Mucosa of rectum (tissue), 2 donors: ENCODE measurements at regions not wholly inside any gene's neighbourhood (a gene's known extent, or its start where the extent isn't known, plus 50 kb on each side); places are given as distances from the start of the nearest gene placed in this dataset.

ENCODE experiments used
- H3K27ac ChIP-seq, 2 donors: one replicate each; pipeline ENCODE4 v1.7.0; 2013; ENCODE audit warnings: inconsistent platforms in 2 of 2, low read depth in 2 of 2, low read length in 2 of 2
- H3K27me3 ChIP-seq, 2 donors: one replicate each; pipeline ENCODE4 v1.7.0; 2013; ENCODE audit warnings: low read length in 2 of 2; ENCODE audit not compliant: control insufficient read depth in 2 of 2, insufficient read depth in 2 of 2
- H3K36me3 ChIP-seq, 2 donors: one replicate each; pipeline ENCODE4 v1.7.0; 2013; ENCODE audit warnings: low read length in 2 of 2; ENCODE audit not compliant: control insufficient read depth in 2 of 2, insufficient read depth in 2 of 2
- H3K4me1 ChIP-seq, 2 donors: one replicate each; pipeline ENCODE4 v1.7.0; 2013; ENCODE audit warnings: low read length in 2 of 2, mild to moderate bottlenecking in 1 of 2; ENCODE audit not compliant: control insufficient read depth in 2 of 2, insufficient read depth in 2 of 2
- H3K4me3 ChIP-seq, 2 donors: one replicate each; pipeline ENCODE4 v1.7.0; 2013; ENCODE audit warnings: low read length in 2 of 2
- H3K9ac ChIP-seq, 2 donors: one replicate each; pipeline ENCODE4 v1.7.0; 2013; ENCODE audit warnings: low read length in 2 of 2, low read depth in 1 of 2, mild to moderate bottlenecking in 1 of 2
- H3K9me3 ChIP-seq, 2 donors: one replicate each; pipeline ENCODE4 v1.7.0; 2013; ENCODE audit warnings: low read length in 2 of 2; ENCODE audit not compliant: control insufficient read depth in 2 of 2
- donor health status: healthy.
- donor health status: Normal muscosa, but diverticular disease.

DNA sequence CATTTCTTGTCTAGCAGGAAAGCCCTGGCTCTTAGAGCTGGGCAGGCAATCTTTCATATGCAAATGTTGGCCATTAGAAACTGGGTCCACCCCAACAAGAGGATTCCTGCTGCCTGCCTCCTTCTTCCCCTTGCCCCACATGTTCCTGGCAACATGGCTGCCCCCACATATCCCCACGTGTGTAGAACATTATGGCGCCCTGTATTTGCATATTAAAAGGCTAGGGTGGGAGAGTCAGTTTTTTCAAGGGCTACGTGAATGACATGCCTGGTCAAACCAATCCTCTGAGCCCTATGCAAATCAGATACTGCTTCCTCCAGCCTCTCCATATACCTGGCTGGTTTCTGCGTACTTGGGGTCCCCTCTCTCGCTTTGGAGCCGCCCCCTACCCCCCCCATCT, 514.0 kb downstream of the FUT8 start:
- no peaks in the 10 kb centered on the region for H3K27me3 ChIP-seq
- no peaks in the 10 kb centered on the region for H3K4me1 ChIP-seq
- H3K4me3 ChIP-seq: no peak overlapping the region
- no peak overlapping the region for H3K9ac ChIP-seq
- no peaks in the 10 kb centered on the region for H3K9me3 ChIP-seq
- no peak overlapping the region for H3K27ac ChIP-seq
- no peaks in the 10 kb centered on the region for H3K36me3 ChIP-seq

DNA sequence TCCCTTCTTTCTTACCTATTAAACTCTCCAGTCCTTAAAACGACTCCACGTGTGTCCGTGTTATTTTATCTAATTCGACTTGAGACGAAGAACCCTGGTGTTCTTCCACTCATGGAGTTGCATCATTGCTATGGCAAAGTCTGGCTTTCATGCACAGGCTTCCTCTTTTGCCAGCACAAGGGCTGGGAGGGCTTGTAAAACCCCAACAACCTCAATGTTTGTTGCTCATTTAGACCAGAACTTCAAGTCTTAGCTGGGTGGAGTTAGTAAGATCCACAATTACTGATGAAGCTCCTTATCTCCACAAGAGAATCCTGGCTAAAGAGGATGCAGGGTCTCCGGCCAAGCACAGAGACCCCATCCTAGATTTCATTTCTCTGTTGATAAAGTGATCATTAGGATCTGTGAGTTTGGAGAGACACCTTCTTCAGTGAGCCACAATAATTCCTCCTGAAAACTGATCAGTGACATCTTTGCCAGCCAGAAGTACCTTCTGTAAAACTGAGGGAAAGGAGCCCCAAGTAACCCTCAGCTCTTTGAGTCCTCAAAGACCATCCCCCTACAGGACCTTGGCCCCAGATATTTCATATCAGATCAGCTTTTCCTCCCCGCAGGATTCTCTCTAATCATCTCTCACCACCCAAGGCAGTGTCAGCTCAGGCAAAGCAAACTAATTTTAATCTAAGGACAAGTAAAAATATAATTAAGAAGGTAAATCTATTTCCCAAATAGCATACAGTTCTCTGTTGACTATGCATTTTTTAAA, 514.6 kb downstream of the FUT8 start:
- H3K27me3 ChIP-seq: no peaks in the 10 kb centered on the region
- H3K4me3 ChIP-seq: no peak overlapping the region
- no peak overlapping the region for H3K9ac ChIP-seq
- no peaks in the 10 kb centered on the region for H3K9me3 ChIP-seq
- H3K4me1 ChIP-seq: no peaks in the 10 kb centered on the region
- no peaks in the 10 kb centered on the region for H3K36me3 ChIP-seq
- H3K27ac ChIP-seq: no peak overlapping the region

DNA sequence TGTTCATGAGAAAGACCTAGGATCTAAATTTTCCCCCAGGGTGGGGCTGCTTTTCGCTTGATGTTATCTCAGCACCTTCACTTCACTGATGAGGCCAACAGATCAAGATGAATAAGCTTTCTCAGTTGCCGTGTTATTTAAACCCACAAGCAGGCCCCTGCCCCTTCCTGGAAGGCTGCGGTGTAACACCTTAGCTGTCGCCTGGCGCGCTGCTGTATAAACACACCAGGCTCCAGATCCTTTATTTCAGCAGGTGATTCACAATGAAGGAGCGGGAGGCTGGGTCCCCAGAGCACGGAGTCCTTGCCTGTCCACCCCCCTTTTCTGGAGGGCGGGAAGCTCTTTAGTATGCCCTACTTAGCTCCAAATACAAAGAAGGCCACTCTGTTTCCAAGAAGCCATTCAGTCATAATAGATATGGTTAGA, 515.4 kb downstream of the FUT8 start:
- H3K4me3 ChIP-seq: no peak overlapping the region
- no peaks in the 10 kb centered on the region for H3K27me3 ChIP-seq
- no peaks in the 10 kb centered on the region for H3K4me1 ChIP-seq
- no peaks in the 10 kb centered on the region for H3K9me3 ChIP-seq
- H3K9ac ChIP-seq: no peak overlapping the region
- no peaks in the 10 kb centered on the region for H3K36me3 ChIP-seq
- H3K27ac ChIP-seq: no peak overlapping the region

GRCh38 chr14:65928995-65929394, 516.5 kb downstream of the FUT8 start:
- H3K4me3 ChIP-seq: no peak overlapping the region
- H3K27me3 ChIP-seq: no peaks in the 10 kb centered on the region
- H3K4me1 ChIP-seq: no peaks in the 10 kb centered on the region
- H3K36me3 ChIP-seq: no peaks in the 10 kb centered on the region
- no peaks in the 10 kb centered on the region for H3K9me3 ChIP-seq
- no peak overlapping the region for H3K27ac ChIP-seq
- H3K9ac ChIP-seq: no peak overlapping the region

DNA sequence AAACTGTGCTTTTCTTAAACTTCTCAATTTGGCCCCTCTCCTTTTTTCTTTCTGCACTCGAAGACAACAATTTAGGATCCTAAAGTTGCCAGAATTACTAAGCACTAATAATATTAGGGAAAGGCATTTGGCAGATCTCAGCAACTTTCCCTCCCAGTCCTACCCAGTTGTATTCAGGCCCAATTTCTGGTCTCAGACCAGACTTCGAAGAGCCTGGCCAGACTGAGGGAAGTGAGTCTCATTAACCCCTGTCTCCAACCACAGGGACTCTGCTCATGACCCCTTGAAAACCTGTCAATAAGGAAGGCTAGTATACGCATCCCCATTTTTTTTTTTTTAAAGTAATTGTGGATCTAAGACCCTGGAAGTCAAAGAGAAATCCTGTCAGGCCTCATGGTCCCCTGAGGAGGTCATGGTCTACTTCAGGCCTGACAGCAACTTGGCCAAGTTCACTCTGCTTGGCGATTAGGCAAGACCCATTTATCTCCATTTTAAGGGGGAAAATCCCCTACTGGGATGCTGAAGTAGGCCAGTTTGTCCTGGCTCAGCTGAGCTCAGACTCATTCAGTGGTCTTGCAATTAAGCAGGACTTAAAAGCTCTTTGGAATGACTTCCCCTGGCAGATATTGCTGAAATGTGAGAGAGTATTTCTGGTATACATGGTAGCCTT, 521.0 kb downstream of the FUT8 start:
- Histone ChIP-seq H3K4me3 (no peak overlapping the region), H3K9ac (no peak overlapping the region), H3K27me3 (no peaks in the 10 kb centered on the region), H3K27ac (no peak overlapping the region), H3K4me1 (no peaks in the 10 kb centered on the region), H3K36me3 (no peaks in the 10 kb centered on the region), H3K9me3 (no peaks in the 10 kb centered on the region)

GRCh38 chr14:65934070-65934435, 521.5 kb downstream of the FUT8 start:
- H3K27me3 ChIP-seq: no peaks in the 10 kb centered on the region
- H3K9ac ChIP-seq: no peak overlapping the region
- no peaks in the 10 kb centered on the region for H3K4me1 ChIP-seq
- no peak overlapping the region for H3K27ac ChIP-seq
- H3K36me3 ChIP-seq: no peaks in the 10 kb centered on the region
- H3K4me3 ChIP-seq: no peak overlapping the region
- H3K9me3 ChIP-seq: no peaks in the 10 kb centered on the region

GRCh38 chr14:65936342-65936975, 523.9 kb downstream of the FUT8 start:
- no peaks in the 10 kb centered on the region for H3K27me3 ChIP-seq
- no peak overlapping the region for H3K9ac ChIP-seq
- H3K36me3 ChIP-seq: no peaks in the 10 kb centered on the region
- H3K4me3 ChIP-seq: no peak overlapping the region
- H3K27ac ChIP-seq: no peak overlapping the region
- H3K9me3 ChIP-seq: no peaks in the 10 kb centered on the region
- H3K4me1 ChIP-seq: no peaks in the 10 kb centered on the region

DNA sequence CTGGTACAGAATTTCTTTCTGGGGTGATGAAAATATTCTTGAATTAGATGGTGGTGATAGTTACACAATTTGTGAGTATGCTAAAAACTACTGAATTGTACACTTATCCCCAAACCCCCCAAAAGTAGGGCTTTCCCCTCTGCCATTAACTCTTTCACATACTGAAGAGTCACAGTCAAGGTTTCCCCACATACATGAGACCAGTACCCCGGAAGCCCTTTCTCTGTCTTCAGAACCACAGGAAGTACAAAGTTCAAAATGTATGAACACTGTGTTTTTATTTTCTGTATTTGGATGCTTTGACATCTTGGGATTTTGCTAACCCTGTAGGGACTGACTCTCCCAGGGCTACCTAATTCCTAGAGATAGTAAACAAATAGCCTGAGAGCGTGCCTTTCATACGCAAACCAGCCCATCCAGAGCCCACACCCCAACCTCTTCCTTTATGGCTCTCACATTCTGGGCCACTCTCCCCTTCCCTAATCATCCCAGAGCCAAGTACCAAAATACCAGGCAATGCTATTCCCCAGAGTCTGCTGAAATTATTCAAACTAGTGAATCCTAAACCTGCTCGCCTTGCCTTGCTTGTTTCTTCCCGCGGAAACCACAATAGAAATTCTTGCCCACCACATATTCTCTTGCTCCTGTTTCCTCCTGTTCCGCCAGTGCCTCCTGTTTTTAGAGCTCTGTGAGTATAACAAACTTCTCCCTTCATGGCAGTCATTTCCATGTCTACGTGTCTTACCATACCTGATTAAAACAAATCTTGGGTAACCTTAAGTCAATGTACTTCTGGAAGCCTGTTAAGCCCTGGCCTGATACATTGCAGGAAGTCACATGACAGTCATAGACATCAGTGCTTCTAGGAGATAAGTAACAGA, 524.8 kb downstream of the FUT8 start:
- Histone ChIP-seq H3K36me3 (no peaks in the 10 kb centered on the region), H3K9me3 (no peaks in the 10 kb centered on the region), H3K9ac (no peak overlapping the region), H3K4me1 (no peaks in the 10 kb centered on the region), H3K4me3 (no peak overlapping the region), H3K27me3 (no peaks in the 10 kb centered on the region), H3K27ac (no peak overlapping the region)

DNA sequence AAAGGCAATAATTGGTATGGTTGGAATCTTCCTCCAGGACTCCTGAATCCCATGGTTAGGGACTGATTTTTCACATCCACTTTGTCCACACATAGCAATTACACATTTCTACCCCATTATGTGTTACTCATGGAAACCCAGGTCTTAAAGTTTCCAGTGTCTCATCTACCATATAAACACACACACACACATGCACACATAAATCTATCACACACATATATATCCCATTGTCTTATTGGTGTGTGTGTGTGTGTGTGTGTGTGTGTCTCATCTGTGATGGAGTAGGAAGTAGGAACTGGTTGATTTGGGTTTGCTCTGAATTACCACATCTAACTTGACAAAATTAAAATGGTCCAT, 525.4 kb downstream of the FUT8 start:
- no peaks in the 10 kb centered on the region for H3K9me3 ChIP-seq
- no peak overlapping the region for H3K9ac ChIP-seq
- no peak overlapping the region for H3K4me3 ChIP-seq
- H3K27me3 ChIP-seq: no peaks in the 10 kb centered on the region
- H3K27ac ChIP-seq: no peak overlapping the region
- H3K36me3 ChIP-seq: no peaks in the 10 kb centered on the region
- no peaks in the 10 kb centered on the region for H3K4me1 ChIP-seq

DNA sequence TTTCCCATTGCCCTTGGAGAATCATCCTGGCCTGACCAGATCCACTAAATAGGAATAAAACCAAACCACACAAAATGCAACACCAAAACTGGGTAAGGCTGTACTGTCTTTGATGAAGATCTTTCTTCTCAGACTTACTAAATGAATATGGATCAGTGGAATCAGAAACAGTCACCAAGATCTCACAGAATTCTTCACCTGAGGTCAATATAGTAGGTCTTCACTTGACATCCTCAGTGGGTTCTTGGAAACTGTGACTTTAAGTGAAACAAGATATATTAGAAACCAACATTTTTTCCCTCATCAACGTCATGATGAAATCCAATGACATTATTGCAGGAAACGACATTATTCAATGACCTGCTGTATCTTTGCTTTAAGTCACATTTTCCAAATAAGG, 526.2 kb downstream of the FUT8 start:
- Histone ChIP-seq H3K4me3 (no peak overlapping the region), H3K9me3 (no peaks in the 10 kb centered on the region), H3K36me3 (no peaks in the 10 kb centered on the region), H3K4me1 (no peaks in the 10 kb centered on the region), H3K27me3 (no peaks in the 10 kb centered on the region), H3K9ac (no peak overlapping the region), H3K27ac (no peak overlapping the region)
